ENCODE measurements at regions not wholly inside any gene's neighbourhood (a gene's known extent, or its start where the extent isn't known, plus 50 kb on each side); places are given as distances from the start of the nearest gene placed in this dataset.

GRCh38 chr15:58355382-58355971, 76.3 kb upstream of the LIPC start:
- no peak overlapping the region for H2AFZ ChIP-seq (ENCODE audit: low read length)
- no peak for TF ChIP-seq ZNF792 (CRISPR knock-in tag; IDR thresholded peaks at IDR 0.05)
- TF ChIP-seq SP5 (CRISPR knock-in tag; IDR thresholded peaks at IDR 0.05; ENCODE audit: borderline replicate concordance, low read depth), result no peak
- TF ChIP-seq RBM22 (optimal IDR thresholded peaks at IDR 0.05; ENCODE audit: low read length), result no peak
- no peak for TF ChIP-seq ERF (CRISPR knock-in tag; IDR thresholded peaks at IDR 0.05)
- no peak for TF ChIP-seq ZNF784 (CRISPR knock-in tag; IDR thresholded peaks at IDR 0.05; ENCODE audit: borderline replicate concordance)
- no peak for TF ChIP-seq TERF1 (CRISPR knock-in tag; IDR thresholded peaks at IDR 0.05)
- no peak for TF ChIP-seq GABPA (IDR thresholded peaks at IDR 0.05; ENCODE audit: low read depth, low read length)
- TF ChIP-seq GABPA (CRISPR knock-in tag; IDR thresholded peaks at IDR 0.05; ENCODE audit: low read depth), result no peak
- TF ChIP-seq ZC3H4 (CRISPR knock-in tag; IDR thresholded peaks at IDR 0.05; ENCODE audit: borderline replicate concordance), result no peak
- no peak for TF ChIP-seq SOX5 (CRISPR knock-in tag; IDR thresholded peaks at IDR 0.05; ENCODE audit: borderline replicate concordance)
- TF ChIP-seq PHB2 (IDR thresholded peaks at IDR 0.05; ENCODE audit: partially characterized antibody), result no peak
- TF ChIP-seq SRY (CRISPR knock-in tag; IDR thresholded peaks at IDR 0.05), result no peak
- TF ChIP-seq KMT2B (CRISPR knock-in tag; IDR thresholded peaks at IDR 0.05), result no peak
- TF ChIP-seq ONECUT2 (CRISPR knock-in tag; IDR thresholded peaks at IDR 0.05), result no peak
- no peak for TF ChIP-seq ATRX (CRISPR knock-in tag; IDR thresholded peaks at IDR 0.05; ENCODE audit: borderline replicate concordance)
- H3K4me3 ChIP-seq (replicated peaks in 1 of 3; ENCODE audit: insufficient read depth in 1 of 3, low read depth in 2 of 3, low read length in 3 of 3), result no peak overlapping the region
- peaks cover 0 to 15% of the 10 kb centered on the region in 2 experiments; a peak in 1 of 5 replicates for H3K27me3 ChIP-seq (ENCODE audit: control insufficient read depth in 1 of 2, insufficient read depth in 2 of 2, low read length in 2 of 2)
- H3K27ac ChIP-seq (ENCODE audit: extremely low read length, insufficient read depth, low read length), result no peak overlapping the region
- no peaks in the 10 kb centered on the region for H3K36me3 ChIP-seq (replicated peaks in 1 of 2; ENCODE audit: control insufficient read depth in 1 of 2, insufficient read depth in 2 of 2, low read length in 2 of 2)
- H3K9me3 ChIP-seq (ENCODE audit: low read length), result no peaks in the 10 kb centered on the region
- H3K79me2 ChIP-seq (ENCODE audit: insufficient read depth, low read length), result no peaks in the 10 kb centered on the region
- intact Hi-C loops (cut with micrococcal nuclease; ENCODE audit: unreplicated experiment) (no loop called here), in situ Hi-C loops (cut with HindIII; ENCODE audit: extremely low pct_ligation_motif_present, low pct_unique_long_range_greater_than_20kb) (no loop called here)
- no peak overlapping the region for H3K9ac ChIP-seq (ENCODE audit: insufficient read depth, low read depth, low read length)
- H4K20me1 ChIP-seq (ENCODE audit: insufficient read depth, low read length), result no peaks in the 10 kb centered on the region
- DNase-seq (ENCODE audit: low spot score) (no peak), FAIRE-seq (no peak), ATAC-seq (no peak)
- WGBS (ENCODE audit: low lambda C conversion rate), result 55% methylated on average over 9 of the region's 9 CpGs
- ChIA-PET POLR2A (no interaction called here), CTCF (ENCODE audit: low intra/inter-chr PET ratio, low total read pairs) (no interaction called here)
- BruUV-seq (replicated peaks), result no TSS peak
- H3K4me2 ChIP-seq (ENCODE audit: low read depth, low read length), result no peak overlapping the region
- no peaks in the 10 kb centered on the region for H3K4me1 ChIP-seq (ENCODE audit: insufficient read depth, low read length)
